ENCODE measurements at regions not wholly inside any gene's neighbourhood (a gene's known extent, or its start where the extent isn't known, plus 50 kb on each side); places are given as distances from the start of the nearest gene placed in this dataset.
"Not testable (repeated sequence)": the region's sequence is repeated elsewhere in the genome, so short reads cannot be mapped to it uniquely, and the experiment has no call there.

DNA sequence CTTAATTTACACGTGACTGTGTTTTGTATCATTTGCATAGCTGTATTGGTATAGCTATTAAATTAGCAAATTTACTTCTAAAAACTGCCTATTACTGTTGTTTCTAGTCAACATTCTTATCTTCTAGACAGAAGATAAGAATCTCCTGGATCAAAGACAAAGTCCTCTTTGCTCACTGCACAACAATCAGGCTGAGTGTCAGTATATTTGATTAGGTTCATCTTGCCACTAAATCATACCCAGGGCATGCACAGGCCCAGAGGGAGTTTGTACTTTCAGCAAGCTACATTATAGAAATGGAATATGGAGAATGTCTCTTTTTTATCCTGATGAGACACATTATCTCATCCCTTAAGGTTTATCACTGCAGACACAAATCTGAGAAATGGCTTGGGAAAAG is 579.1 kb downstream of the SLCO4C1 start:
- peaks cover 19% of the 10 kb centered on the region for H3K4me1 Mint-ChIP-seq
- no peaks in the 10 kb centered on the region for H3K36me3 ChIP-seq (ENCODE audit: insufficient read depth)
- no peaks in the 10 kb centered on the region for H3K9me2 ChIP-seq (ENCODE audit: insufficient read depth)
- H2AFZ ChIP-seq = no peak overlapping the region
- ATAC-seq (no peak), DNase-seq (ENCODE audit: low spot score) (no peak)
- H3K27me3 ChIP-seq (ENCODE audit: insufficient read depth) = no peaks in the 10 kb centered on the region
- H3K4me2 ChIP-seq = no peak overlapping the region
- H4K20me1 ChIP-seq (replicated peaks; ENCODE audit: insufficient read depth) = no peaks in the 10 kb centered on the region
- H3K27ac ChIP-seq (ENCODE audit: low read depth) = no peak overlapping the region
- H3K9me3 Mint-ChIP-seq = peaks cover 6% of the 10 kb centered on the region; the same call in 2 of the 3 replicates
- H3K4me1 ChIP-seq (ENCODE audit: insufficient read depth) = peaks cover 26% of the 10 kb centered on the region; the same call in 1 of the 2 replicates
- H3K79me2 ChIP-seq (replicated peaks; ENCODE audit: insufficient read depth) = no peaks in the 10 kb centered on the region
- H3K4me3 ChIP-seq = no peak overlapping the region
- H3K4me3 Mint-ChIP-seq = no peak overlapping the region
- no peaks in the 10 kb centered on the region for H3K27me3 Mint-ChIP-seq (ENCODE audit: insufficient read depth, low read depth, poor library complexity)
- TF ChIP-seq, protein P1, sequence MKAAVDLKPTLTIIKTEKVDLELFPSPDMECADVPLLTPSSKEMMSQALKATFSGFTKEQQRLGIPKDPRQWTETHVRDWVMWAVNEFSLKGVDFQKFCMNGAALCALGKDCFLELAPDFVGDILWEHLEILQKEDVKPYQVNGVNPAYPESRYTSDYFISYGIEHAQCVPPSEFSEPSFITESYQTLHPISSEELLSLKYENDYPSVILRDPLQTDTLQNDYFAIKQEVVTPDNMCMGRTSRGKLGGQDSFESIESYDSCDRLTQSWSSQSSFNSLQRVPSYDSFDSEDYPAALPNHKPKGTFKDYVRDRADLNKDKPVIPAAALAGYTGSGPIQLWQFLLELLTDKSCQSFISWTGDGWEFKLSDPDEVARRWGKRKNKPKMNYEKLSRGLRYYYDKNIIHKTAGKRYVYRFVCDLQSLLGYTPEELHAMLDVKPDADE (IDR thresholded peaks at IDR 0.05) = no peak
- TF ChIP-seq, protein P2, sequence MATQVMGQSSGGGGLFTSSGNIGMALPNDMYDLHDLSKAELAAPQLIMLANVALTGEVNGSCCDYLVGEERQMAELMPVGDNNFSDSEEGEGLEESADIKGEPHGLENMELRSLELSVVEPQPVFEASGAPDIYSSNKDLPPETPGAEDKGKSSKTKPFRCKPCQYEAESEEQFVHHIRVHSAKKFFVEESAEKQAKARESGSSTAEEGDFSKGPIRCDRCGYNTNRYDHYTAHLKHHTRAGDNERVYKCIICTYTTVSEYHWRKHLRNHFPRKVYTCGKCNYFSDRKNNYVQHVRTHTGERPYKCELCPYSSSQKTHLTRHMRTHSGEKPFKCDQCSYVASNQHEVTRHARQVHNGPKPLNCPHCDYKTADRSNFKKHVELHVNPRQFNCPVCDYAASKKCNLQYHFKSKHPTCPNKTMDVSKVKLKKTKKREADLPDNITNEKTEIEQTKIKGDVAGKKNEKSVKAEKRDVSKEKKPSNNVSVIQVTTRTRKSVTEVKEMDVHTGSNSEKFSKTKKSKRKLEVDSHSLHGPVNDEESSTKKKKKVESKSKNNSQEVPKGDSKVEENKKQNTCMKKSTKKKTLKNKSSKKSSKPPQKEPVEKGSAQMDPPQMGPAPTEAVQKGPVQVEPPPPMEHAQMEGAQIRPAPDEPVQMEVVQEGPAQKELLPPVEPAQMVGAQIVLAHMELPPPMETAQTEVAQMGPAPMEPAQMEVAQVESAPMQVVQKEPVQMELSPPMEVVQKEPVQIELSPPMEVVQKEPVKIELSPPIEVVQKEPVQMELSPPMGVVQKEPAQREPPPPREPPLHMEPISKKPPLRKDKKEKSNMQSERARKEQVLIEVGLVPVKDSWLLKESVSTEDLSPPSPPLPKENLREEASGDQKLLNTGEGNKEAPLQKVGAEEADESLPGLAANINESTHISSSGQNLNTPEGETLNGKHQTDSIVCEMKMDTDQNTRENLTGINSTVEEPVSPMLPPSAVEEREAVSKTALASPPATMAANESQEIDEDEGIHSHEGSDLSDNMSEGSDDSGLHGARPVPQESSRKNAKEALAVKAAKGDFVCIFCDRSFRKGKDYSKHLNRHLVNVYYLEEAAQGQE (IDR thresholded peaks at IDR 0.05; ENCODE audit: unreplicated experiment) = no peak
- no peak for TF ChIP-seq NANOG (IDR thresholded peaks at IDR 0.05; ENCODE audit: borderline replicate concordance)
- TF ChIP-seq POLR2AphosphoS5 (IDR thresholded peaks at IDR 0.05; ENCODE audit: low read depth) = no peak
- no peak for TF ChIP-seq EZH2 (IDR thresholded peaks at IDR 0.05; ENCODE audit: low read depth, unreplicated experiment)
- no peak overlapping the region for H3K27ac Mint-ChIP-seq
- H3K36me3 Mint-ChIP-seq (ENCODE audit: low read depth) = no peaks in the 10 kb centered on the region; the same call in 2 of the 3 replicates
- no peaks in the 10 kb centered on the region for H3F3A ChIP-seq (replicated peaks; ENCODE audit: low read depth)

DNA sequence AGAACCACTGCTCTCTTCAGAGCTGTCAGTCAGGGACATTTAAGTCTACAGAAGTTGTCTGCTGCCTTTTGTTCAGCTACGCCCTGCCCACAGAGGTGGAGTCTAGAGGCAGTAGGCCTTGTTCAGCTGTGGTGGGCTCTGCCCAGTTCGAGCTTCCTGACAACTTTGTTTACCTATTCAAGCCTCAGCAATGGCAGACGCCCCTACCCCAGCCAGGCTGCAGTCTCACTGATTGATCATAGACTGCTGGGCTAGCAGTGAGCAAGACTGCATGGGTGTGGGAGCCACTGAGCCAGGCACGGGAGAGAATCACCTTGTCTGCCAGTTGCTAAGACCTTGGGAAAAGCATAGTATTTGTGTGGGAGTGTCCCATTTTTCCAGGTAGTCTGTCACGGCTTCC is 580.3 kb downstream of the SLCO4C1 start:
- not testable (repeated sequence) for H3K36me3 ChIP-seq (ENCODE audit: insufficient read depth); ATAC-seq; H3K27ac ChIP-seq (ENCODE audit: low read depth); H3K4me2 ChIP-seq; H2AFZ ChIP-seq; H3K79me2 ChIP-seq (replicated peaks; ENCODE audit: insufficient read depth); H4K20me1 ChIP-seq (replicated peaks; ENCODE audit: insufficient read depth); DNase-seq (ENCODE audit: low spot score); H3K9me2 ChIP-seq (ENCODE audit: insufficient read depth); H3K27me3 Mint-ChIP-seq (ENCODE audit: insufficient read depth, low read depth, poor library complexity); H3K27me3 ChIP-seq (ENCODE audit: insufficient read depth); H3K36me3 Mint-ChIP-seq (ENCODE audit: low read depth); H3F3A ChIP-seq (replicated peaks; ENCODE audit: low read depth); H3K27ac Mint-ChIP-seq; H3K4me3 ChIP-seq; H3K4me3 Mint-ChIP-seq
- peaks cover 19% of the 10 kb centered on the region for H3K4me1 Mint-ChIP-seq
- H3K9me3 Mint-ChIP-seq = peaks cover 12% of the 10 kb centered on the region; the same call in 2 of the 3 replicates
- H3K4me1 ChIP-seq (ENCODE audit: insufficient read depth) = peaks cover 22% of the 10 kb centered on the region; the same call in 1 of the 2 replicates

DNA sequence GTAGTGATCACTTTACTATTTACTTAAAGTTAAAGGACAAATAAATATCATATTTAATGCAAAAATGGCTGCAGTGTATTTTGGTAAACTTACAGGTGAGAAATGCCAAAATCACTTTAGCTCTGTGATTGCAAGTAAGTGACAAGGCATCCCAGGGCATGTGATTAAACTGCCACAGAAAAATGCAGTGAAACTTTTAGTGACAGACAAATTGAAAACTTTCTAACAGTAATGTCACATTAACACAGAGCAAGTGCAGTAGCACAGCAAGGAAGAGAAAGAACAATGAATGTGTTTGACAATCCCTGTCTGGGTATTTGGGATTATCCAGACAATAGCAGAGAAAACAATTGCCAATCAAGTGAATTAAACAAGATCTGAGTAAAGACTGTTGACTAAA is 606.8 kb downstream of the SLCO4C1 start:
- ATAC-seq (no peak), DNase-seq (ENCODE audit: low spot score) (no peak)
- Histone ChIP-seq H3K4me2 (no peak overlapping the region), H3F3A (replicated peaks; ENCODE audit: low read depth) (no peaks in the 10 kb centered on the region), H3K27ac (ENCODE audit: low read depth) (no peak overlapping the region), H4K20me1 (replicated peaks; ENCODE audit: insufficient read depth) (no peaks in the 10 kb centered on the region), H3K4me3 (no peak overlapping the region), H3K9me2 (ENCODE audit: insufficient read depth) (no peaks in the 10 kb centered on the region), H2AFZ (no peak overlapping the region), H3K4me1 (ENCODE audit: insufficient read depth) (peaks cover 11% of the 10 kb centered on the region), H3K27me3 (ENCODE audit: insufficient read depth) (no peaks in the 10 kb centered on the region), H3K36me3 (ENCODE audit: insufficient read depth) (no peaks in the 10 kb centered on the region), H3K79me2 (replicated peaks; ENCODE audit: insufficient read depth) (no peaks in the 10 kb centered on the region)
- no peaks in the 10 kb centered on the region for H3K36me3 Mint-ChIP-seq (ENCODE audit: low read depth)
- peaks cover 50% of the 10 kb centered on the region for H3K4me1 Mint-ChIP-seq
- no peak overlapping the region for H3K27ac Mint-ChIP-seq
- H3K27me3 Mint-ChIP-seq (ENCODE audit: insufficient read depth, low read depth, poor library complexity) = no peaks in the 10 kb centered on the region
- H3K9me3 Mint-ChIP-seq = no peaks in the 10 kb centered on the region
- no peak overlapping the region for H3K4me3 Mint-ChIP-seq
- TF ChIP-seq NANOG (IDR thresholded peaks at IDR 0.05; ENCODE audit: borderline replicate concordance) = no peak
- TF ChIP-seq JUNB (IDR thresholded peaks at IDR 0.05; ENCODE audit: unreplicated experiment) = no peak
- no peak for TF ChIP-seq POLR2AphosphoS5 (IDR thresholded peaks at IDR 0.05; ENCODE audit: low read depth)
- no peak for TF ChIP-seq ZNF331 (CRISPR knock-in tag; IDR thresholded peaks at IDR 0.05; ENCODE audit: low read depth)
- TF ChIP-seq EZH2 (IDR thresholded peaks at IDR 0.05; ENCODE audit: low read depth, unreplicated experiment) = no peak
- TF ChIP-seq STAT1 (IDR thresholded peaks at IDR 0.05; ENCODE audit: unreplicated experiment) = no peak
- no peak for TF ChIP-seq EZH2phosphoT487 (IDR thresholded peaks at IDR 0.05; ENCODE audit: unreplicated experiment)
- TF ChIP-seq ZNF114 (CRISPR knock-in tag; IDR thresholded peaks at IDR 0.05) = no peak
- TF ChIP-seq CREB1 (CRISPR knock-in tag; IDR thresholded peaks at IDR 0.05; ENCODE audit: low read depth) = no peak
- TF ChIP-seq, protein P3, sequence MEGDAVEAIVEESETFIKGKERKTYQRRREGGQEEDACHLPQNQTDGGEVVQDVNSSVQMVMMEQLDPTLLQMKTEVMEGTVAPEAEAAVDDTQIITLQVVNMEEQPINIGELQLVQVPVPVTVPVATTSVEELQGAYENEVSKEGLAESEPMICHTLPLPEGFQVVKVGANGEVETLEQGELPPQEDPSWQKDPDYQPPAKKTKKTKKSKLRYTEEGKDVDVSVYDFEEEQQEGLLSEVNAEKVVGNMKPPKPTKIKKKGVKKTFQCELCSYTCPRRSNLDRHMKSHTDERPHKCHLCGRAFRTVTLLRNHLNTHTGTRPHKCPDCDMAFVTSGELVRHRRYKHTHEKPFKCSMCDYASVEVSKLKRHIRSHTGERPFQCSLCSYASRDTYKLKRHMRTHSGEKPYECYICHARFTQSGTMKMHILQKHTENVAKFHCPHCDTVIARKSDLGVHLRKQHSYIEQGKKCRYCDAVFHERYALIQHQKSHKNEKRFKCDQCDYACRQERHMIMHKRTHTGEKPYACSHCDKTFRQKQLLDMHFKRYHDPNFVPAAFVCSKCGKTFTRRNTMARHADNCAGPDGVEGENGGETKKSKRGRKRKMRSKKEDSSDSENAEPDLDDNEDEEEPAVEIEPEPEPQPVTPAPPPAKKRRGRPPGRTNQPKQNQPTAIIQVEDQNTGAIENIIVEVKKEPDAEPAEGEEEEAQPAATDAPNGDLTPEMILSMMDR (conservative IDR thresholded peaks at IDR 0.05; ENCODE audit: low read depth in 2 of 2) = no peak
